22Rv1 (cell line): ENCODE measurements at regions not wholly inside any gene's neighbourhood (a gene's known extent, or its start where the extent isn't known, plus 50 kb on each side); places are given as distances from the start of the nearest gene placed in this dataset.

Experiments
- ZFX ChIP-seq: fragments of 450-650 bp; IDR thresholded peaks from 2 replicates; pipeline ENCODE4 v1.6.1; 2017; ENCODE audit warnings: antibody characterized with exemption, borderline replicate concordance
- TF ChIP-seq, protein P1 (sequence below): fragments of 450-650 bp; IDR thresholded peaks from 2 replicates; pipeline ENCODE4 v1.5.1; 2017; ENCODE audit warnings: mild to moderate bottlenecking

DNA sequence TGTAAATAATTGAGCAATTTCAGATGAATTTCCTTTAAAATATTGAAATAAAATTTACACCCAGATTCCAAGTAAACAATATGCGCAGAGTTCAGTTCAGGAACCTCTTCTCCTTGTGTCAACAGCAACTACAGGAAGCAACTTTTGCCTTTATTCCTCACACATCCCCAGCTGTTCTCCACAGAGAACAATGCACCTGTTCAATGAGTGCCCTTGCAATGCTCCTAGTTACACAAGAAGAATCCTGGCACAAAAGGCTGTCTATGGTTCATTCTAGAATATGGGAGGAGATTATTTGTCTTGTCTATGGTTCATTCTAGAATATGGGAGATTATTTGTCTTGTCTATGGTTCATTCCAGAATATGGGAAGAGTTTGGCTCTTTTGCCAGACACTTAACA lies 454.9 kb downstream of the BTBD3 start:
- TF ChIP-seq, protein P1, sequence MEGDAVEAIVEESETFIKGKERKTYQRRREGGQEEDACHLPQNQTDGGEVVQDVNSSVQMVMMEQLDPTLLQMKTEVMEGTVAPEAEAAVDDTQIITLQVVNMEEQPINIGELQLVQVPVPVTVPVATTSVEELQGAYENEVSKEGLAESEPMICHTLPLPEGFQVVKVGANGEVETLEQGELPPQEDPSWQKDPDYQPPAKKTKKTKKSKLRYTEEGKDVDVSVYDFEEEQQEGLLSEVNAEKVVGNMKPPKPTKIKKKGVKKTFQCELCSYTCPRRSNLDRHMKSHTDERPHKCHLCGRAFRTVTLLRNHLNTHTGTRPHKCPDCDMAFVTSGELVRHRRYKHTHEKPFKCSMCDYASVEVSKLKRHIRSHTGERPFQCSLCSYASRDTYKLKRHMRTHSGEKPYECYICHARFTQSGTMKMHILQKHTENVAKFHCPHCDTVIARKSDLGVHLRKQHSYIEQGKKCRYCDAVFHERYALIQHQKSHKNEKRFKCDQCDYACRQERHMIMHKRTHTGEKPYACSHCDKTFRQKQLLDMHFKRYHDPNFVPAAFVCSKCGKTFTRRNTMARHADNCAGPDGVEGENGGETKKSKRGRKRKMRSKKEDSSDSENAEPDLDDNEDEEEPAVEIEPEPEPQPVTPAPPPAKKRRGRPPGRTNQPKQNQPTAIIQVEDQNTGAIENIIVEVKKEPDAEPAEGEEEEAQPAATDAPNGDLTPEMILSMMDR: no peak
- no peak for TF ChIP-seq ZFX
